ENCODE measurements at regions not wholly inside any gene's neighbourhood (a gene's known extent, or its start where the extent isn't known, plus 50 kb on each side); places are given as distances from the start of the nearest gene placed in this dataset.

- Histone ChIP-seq H3K4me3 (ENCODE audit: low read depth, low read length) (no peak overlapping the region), H3K9ac (ENCODE audit: low read depth, low read length) (no peak overlapping the region), H3K36me3 (ENCODE audit: control insufficient read depth, insufficient read depth, low read length) (no peaks in the 10 kb centered on the region), H3K27me3 (ENCODE audit: control insufficient read depth, insufficient read depth, low read length) (no peaks in the 10 kb centered on the region), H3K9me3 (ENCODE audit: control insufficient read depth, insufficient read depth, low read length) (no peaks in the 10 kb centered on the region), H3K4me1 (ENCODE audit: control insufficient read depth, insufficient read depth, low read length) (peaks cover 12% of the 10 kb centered on the region)
Measured at GRCh38 chr15:39171944-39172368, 408.9 kb upstream of the THBS1 start.

- Histone ChIP-seq H3K36me3 (ENCODE audit: control insufficient read depth, insufficient read depth, low read length) (no peaks in the 10 kb centered on the region), H3K4me1 (ENCODE audit: control insufficient read depth, insufficient read depth, low read length) (peaks cover 12% of the 10 kb centered on the region), H3K9me3 (ENCODE audit: control insufficient read depth, insufficient read depth, low read length) (no peaks in the 10 kb centered on the region), H3K9ac (ENCODE audit: low read depth, low read length) (no peak overlapping the region), H3K27me3 (ENCODE audit: control insufficient read depth, insufficient read depth, low read length) (no peaks in the 10 kb centered on the region), H3K4me3 (ENCODE audit: low read depth, low read length) (no peak overlapping the region)
Measured at GRCh38 chr15:39172380-39173281, 408.2 kb upstream of the THBS1 start.

- no peak overlapping the region for H3K4me3 ChIP-seq (ENCODE audit: low read depth, low read length)
- H3K9me3 ChIP-seq (ENCODE audit: control insufficient read depth, insufficient read depth, low read length), result no peaks in the 10 kb centered on the region
- peaks cover 12% of the 10 kb centered on the region for H3K4me1 ChIP-seq (ENCODE audit: control insufficient read depth, insufficient read depth, low read length)
- H3K9ac ChIP-seq (ENCODE audit: low read depth, low read length), result no peak overlapping the region
- H3K27me3 ChIP-seq (ENCODE audit: control insufficient read depth, insufficient read depth, low read length), result no peaks in the 10 kb centered on the region
- no peaks in the 10 kb centered on the region for H3K36me3 ChIP-seq (ENCODE audit: control insufficient read depth, insufficient read depth, low read length)
Measured at GRCh38 chr15:39173426-39173825, 407.5 kb upstream of the THBS1 start.

- no peaks in the 10 kb centered on the region for H3K9me3 ChIP-seq (ENCODE audit: control insufficient read depth, insufficient read depth, low read length)
- H3K4me3 ChIP-seq (ENCODE audit: low read depth, low read length), result no peak overlapping the region
- peaks cover 12% of the 10 kb centered on the region for H3K4me1 ChIP-seq (ENCODE audit: control insufficient read depth, insufficient read depth, low read length)
- no peak overlapping the region for H3K9ac ChIP-seq (ENCODE audit: low read depth, low read length)
- no peaks in the 10 kb centered on the region for H3K27me3 ChIP-seq (ENCODE audit: control insufficient read depth, insufficient read depth, low read length)
- H3K36me3 ChIP-seq (ENCODE audit: control insufficient read depth, insufficient read depth, low read length), result no peaks in the 10 kb centered on the region
Measured at GRCh38 chr15:39174332-39174731, 406.5 kb upstream of the THBS1 start.

- no peak overlapping the region for H3K4me3 ChIP-seq (ENCODE audit: low read depth, low read length)
- H3K4me1 ChIP-seq (ENCODE audit: control insufficient read depth, insufficient read depth, low read length), result peaks cover 5% of the 10 kb centered on the region
- no peaks in the 10 kb centered on the region for H3K9me3 ChIP-seq (ENCODE audit: control insufficient read depth, insufficient read depth, low read length)
- no peak overlapping the region for H3K9ac ChIP-seq (ENCODE audit: low read depth, low read length)
- no peaks in the 10 kb centered on the region for H3K27me3 ChIP-seq (ENCODE audit: control insufficient read depth, insufficient read depth, low read length)
- no peaks in the 10 kb centered on the region for H3K36me3 ChIP-seq (ENCODE audit: control insufficient read depth, insufficient read depth, low read length)
Measured at GRCh38 chr15:39176030-39176429, 404.8 kb upstream of the THBS1 start.

- H3K4me3 ChIP-seq (ENCODE audit: low read depth, low read length), result no peak overlapping the region
- H3K4me1 ChIP-seq (ENCODE audit: control insufficient read depth, insufficient read depth, low read length), result no peaks in the 10 kb centered on the region
- no peaks in the 10 kb centered on the region for H3K27me3 ChIP-seq (ENCODE audit: control insufficient read depth, insufficient read depth, low read length)
- no peak overlapping the region for H3K9ac ChIP-seq (ENCODE audit: low read depth, low read length)
- no peaks in the 10 kb centered on the region for H3K36me3 ChIP-seq (ENCODE audit: control insufficient read depth, insufficient read depth, low read length)
- no peaks in the 10 kb centered on the region for H3K9me3 ChIP-seq (ENCODE audit: control insufficient read depth, insufficient read depth, low read length)
Measured at GRCh38 chr15:39177561-39177960, 403.3 kb upstream of the THBS1 start.

GRCh38 chr15:39180030-39180429 lies 400.8 kb upstream of the THBS1 start:
- Histone ChIP-seq H3K9me3 (ENCODE audit: control insufficient read depth, insufficient read depth, low read length) (no peaks in the 10 kb centered on the region), H3K4me1 (ENCODE audit: control insufficient read depth, insufficient read depth, low read length) (no peaks in the 10 kb centered on the region), H3K9ac (ENCODE audit: low read depth, low read length) (no peak overlapping the region), H3K4me3 (ENCODE audit: low read depth, low read length) (no peak overlapping the region), H3K27me3 (ENCODE audit: control insufficient read depth, insufficient read depth, low read length) (no peaks in the 10 kb centered on the region), H3K36me3 (ENCODE audit: control insufficient read depth, insufficient read depth, low read length) (no peaks in the 10 kb centered on the region)

GRCh38 chr15:39180483-39180933 lies 400.4 kb upstream of the THBS1 start:
- H3K9ac ChIP-seq (ENCODE audit: low read depth, low read length), result no peak overlapping the region
- no peaks in the 10 kb centered on the region for H3K9me3 ChIP-seq (ENCODE audit: control insufficient read depth, insufficient read depth, low read length)
- H3K36me3 ChIP-seq (ENCODE audit: control insufficient read depth, insufficient read depth, low read length), result no peaks in the 10 kb centered on the region
- no peaks in the 10 kb centered on the region for H3K4me1 ChIP-seq (ENCODE audit: control insufficient read depth, insufficient read depth, low read length)
- no peak overlapping the region for H3K4me3 ChIP-seq (ENCODE audit: low read depth, low read length)
- H3K27me3 ChIP-seq (ENCODE audit: control insufficient read depth, insufficient read depth, low read length), result no peaks in the 10 kb centered on the region

- H3K4me3 ChIP-seq (ENCODE audit: low read depth, low read length), result no peak overlapping the region
- H3K4me1 ChIP-seq (ENCODE audit: control insufficient read depth, insufficient read depth, low read length), result no peaks in the 10 kb centered on the region
- H3K9ac ChIP-seq (ENCODE audit: low read depth, low read length), result no peak overlapping the region
- no peaks in the 10 kb centered on the region for H3K27me3 ChIP-seq (ENCODE audit: control insufficient read depth, insufficient read depth, low read length)
- no peaks in the 10 kb centered on the region for H3K36me3 ChIP-seq (ENCODE audit: control insufficient read depth, insufficient read depth, low read length)
- H3K9me3 ChIP-seq (ENCODE audit: control insufficient read depth, insufficient read depth, low read length), result no peaks in the 10 kb centered on the region
Measured at GRCh38 chr15:39181056-39181747, 399.7 kb upstream of the THBS1 start.

GRCh38 chr15:39181940-39182339 lies 398.9 kb upstream of the THBS1 start:
- Histone ChIP-seq H3K36me3 (ENCODE audit: control insufficient read depth, insufficient read depth, low read length) (no peaks in the 10 kb centered on the region), H3K4me1 (ENCODE audit: control insufficient read depth, insufficient read depth, low read length) (no peaks in the 10 kb centered on the region), H3K9me3 (ENCODE audit: control insufficient read depth, insufficient read depth, low read length) (no peaks in the 10 kb centered on the region), H3K27me3 (ENCODE audit: control insufficient read depth, insufficient read depth, low read length) (no peaks in the 10 kb centered on the region), H3K9ac (ENCODE audit: low read depth, low read length) (no peak overlapping the region), H3K4me3 (ENCODE audit: low read depth, low read length) (no peak overlapping the region)

- Histone ChIP-seq H3K27me3 (ENCODE audit: control insufficient read depth, insufficient read depth, low read length) (no peaks in the 10 kb centered on the region), H3K4me3 (ENCODE audit: low read depth, low read length) (no peak overlapping the region), H3K9me3 (ENCODE audit: control insufficient read depth, insufficient read depth, low read length) (no peaks in the 10 kb centered on the region), H3K36me3 (ENCODE audit: control insufficient read depth, insufficient read depth, low read length) (no peaks in the 10 kb centered on the region), H3K9ac (ENCODE audit: low read depth, low read length) (no peak overlapping the region), H3K4me1 (ENCODE audit: control insufficient read depth, insufficient read depth, low read length) (no peaks in the 10 kb centered on the region)
Measured at GRCh38 chr15:39183164-39183881, 397.6 kb upstream of the THBS1 start.
